Immature natural killer cell (primary cell): ENCODE measurements at regions not wholly inside any gene's neighbourhood (a gene's known extent, or its start where the extent isn't known, plus 50 kb on each side); places are given as distances from the start of the nearest gene placed in this dataset.

Experiments
- DNase-seq, 3 donors: peaks; one replicate each; pipeline ENCODE4 v3.0.0; 2022; ENCODE audit warnings: mixed read lengths in 1 of 3
- H3K27ac Mint-ChIP-seq, 6 donors: one replicate each; pipeline ENCODE4 v1.8.0; 2020; ENCODE audit warnings: mixed read lengths in 6 of 6, mild to moderate bottlenecking in 5 of 6, inconsistent platforms in 4 of 6, moderate library complexity in 3 of 6
- H3K27me3 Mint-ChIP-seq, 3 donors: one replicate each; pipeline ENCODE4 v1.8.0; 2020 to 2021; ENCODE audit warnings: low read depth in 3 of 3, mild to moderate bottlenecking in 3 of 3, mixed read lengths in 3 of 3, moderate library complexity in 3 of 3, inconsistent platforms in 1 of 3
- H3K36me3 Mint-ChIP-seq, 3 donors: one replicate each; pipeline ENCODE4 v1.8.0; 2020; ENCODE audit warnings: mixed read lengths in 3 of 3, inconsistent platforms in 2 of 3, mild to moderate bottlenecking in 2 of 3
- H3K4me1 Mint-ChIP-seq, 2 donors: one replicate each; pipeline ENCODE4 v1.8.0; 2020; ENCODE audit warnings: inconsistent platforms in 2 of 2, mild to moderate bottlenecking in 2 of 2, mixed read lengths in 2 of 2, moderate library complexity in 1 of 2
- H3K4me3 Mint-ChIP-seq, 5 donors: one replicate each; pipeline ENCODE4 v1.8.0; 2020; ENCODE audit warnings: mild to moderate bottlenecking in 5 of 5, mixed read lengths in 5 of 5, inconsistent platforms in 3 of 5, moderate library complexity in 3 of 5
- H3K9me3 Mint-ChIP-seq, 6 donors: one replicate each; pipeline ENCODE4 v1.8.0; 2020; ENCODE audit warnings: mild to moderate bottlenecking in 6 of 6, mixed read lengths in 6 of 6, inconsistent platforms in 4 of 6, moderate library complexity in 3 of 6

DNA sequence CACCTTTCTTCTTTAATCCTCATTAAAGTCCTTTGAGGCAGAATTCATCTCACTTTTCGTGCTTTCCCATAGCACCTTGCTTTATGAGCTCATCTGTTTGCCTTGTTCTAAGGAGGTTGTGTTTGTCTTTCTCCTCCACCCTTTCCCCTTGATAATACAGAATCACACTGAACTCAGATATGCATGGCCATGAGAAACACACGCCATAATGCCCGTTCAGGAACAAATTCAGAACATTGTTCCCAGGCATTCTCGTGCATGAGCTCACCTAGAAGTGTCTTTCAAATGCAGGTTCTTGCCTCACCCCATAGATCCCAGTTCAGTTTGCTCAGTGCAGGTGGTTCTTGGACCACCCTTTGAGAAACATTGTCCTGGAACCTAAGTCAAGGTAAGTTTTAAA is 71.1 kb downstream of the TMEM114 start:
- Mint-ChIP-seq H3K4me3 (no peak overlapping the region), H3K4me1 (no peaks in the 10 kb centered on the region), H3K36me3 (no peaks in the 10 kb centered on the region), H3K27me3 (peaks cover 4 to 7% (median 6%) of the 10 kb centered on the region in 3 donors), H3K27ac (no peak overlapping the region), H3K9me3 (peaks cover 0 to 4% (median 0%) of the 10 kb centered on the region in 6 donors)
- DNase-seq: no peak

- Mint-ChIP-seq H3K4me1 (no peaks in the 10 kb centered on the region), H3K36me3 (no peaks in the 10 kb centered on the region), H3K27me3 (peaks cover 2 to 6% (median 4%) of the 10 kb centered on the region in 3 donors), H3K9me3 (peaks cover 0 to 4% (median 0%) of the 10 kb centered on the region in 6 donors), H3K4me3 (no peak overlapping the region), H3K27ac (no peak overlapping the region)
- no peak for DNase-seq
Measured at GRCh38 chr16:8517280-8517679, 73.0 kb downstream of the TMEM114 start.

- DNase-seq: no peak
- H3K4me1 Mint-ChIP-seq: no peaks in the 10 kb centered on the region
- H3K36me3 Mint-ChIP-seq: no peaks in the 10 kb centered on the region
- no peak overlapping the region for H3K27ac Mint-ChIP-seq
- H3K4me3 Mint-ChIP-seq: no peak overlapping the region
- H3K9me3 Mint-ChIP-seq: peaks cover 0 to 4% (median 0%) of the 10 kb centered on the region in 6 donors
- H3K27me3 Mint-ChIP-seq: peaks cover 2 to 6% (median 4%) of the 10 kb centered on the region in 3 donors
Measured at GRCh38 chr16:8516471-8516870, 73.8 kb downstream of the TMEM114 start.

GRCh38 chr16:8512941-8513624 is 77.2 kb downstream of the TMEM114 start:
- no peaks in the 10 kb centered on the region for H3K9me3 Mint-ChIP-seq
- no peaks in the 10 kb centered on the region for H3K36me3 Mint-ChIP-seq
- no peak overlapping the region for H3K4me3 Mint-ChIP-seq
- peaks cover 1 to 11% (median 1%) of the 10 kb centered on the region in 3 donors for H3K27me3 Mint-ChIP-seq
- no peak overlapping the region for H3K27ac Mint-ChIP-seq
- no peak for DNase-seq
- H3K4me1 Mint-ChIP-seq: no peaks in the 10 kb centered on the region

GRCh38 chr16:8511464-8511863 is 78.8 kb downstream of the TMEM114 start:
- no peaks in the 10 kb centered on the region for H3K36me3 Mint-ChIP-seq
- no peaks in the 10 kb centered on the region for H3K4me1 Mint-ChIP-seq
- H3K27ac Mint-ChIP-seq: no peak overlapping the region
- no peak for DNase-seq
- no peak overlapping the region for H3K4me3 Mint-ChIP-seq
- H3K9me3 Mint-ChIP-seq: peaks cover 0 to 3% (median 0%) of the 10 kb centered on the region in 6 donors
- H3K27me3 Mint-ChIP-seq: peaks cover 1 to 11% (median 1%) of the 10 kb centered on the region in 3 donors

DNA sequence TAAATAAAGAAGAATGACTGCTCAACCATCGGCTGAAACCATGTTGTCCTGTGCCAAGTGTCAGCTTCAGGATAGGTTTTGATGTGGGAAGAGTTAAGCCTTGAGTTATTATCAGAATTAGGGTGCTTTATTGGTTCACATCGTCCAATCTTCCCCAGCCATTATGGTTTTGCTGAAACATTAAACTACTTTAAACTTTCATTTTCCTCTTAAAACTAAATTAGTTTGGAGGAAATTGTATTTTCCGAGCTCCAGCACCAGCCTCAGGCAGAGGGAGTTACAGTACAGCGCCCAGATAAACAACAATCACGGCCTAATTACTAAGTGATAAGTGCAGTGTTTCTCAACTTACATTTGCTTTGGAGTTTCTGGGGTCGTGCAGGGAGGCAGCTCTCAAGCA is 80.2 kb downstream of the TMEM114 start:
- Mint-ChIP-seq H3K4me3 (no peak overlapping the region), H3K27ac (no peak overlapping the region), H3K36me3 (no peaks in the 10 kb centered on the region), H3K4me1 (no peaks in the 10 kb centered on the region), H3K9me3 (peaks cover 0 to 6% (median 0%) of the 10 kb centered on the region in 6 donors), H3K27me3 (peaks cover 0 to 9% (median 1%) of the 10 kb centered on the region in 3 donors)
- no peak for DNase-seq

DNA sequence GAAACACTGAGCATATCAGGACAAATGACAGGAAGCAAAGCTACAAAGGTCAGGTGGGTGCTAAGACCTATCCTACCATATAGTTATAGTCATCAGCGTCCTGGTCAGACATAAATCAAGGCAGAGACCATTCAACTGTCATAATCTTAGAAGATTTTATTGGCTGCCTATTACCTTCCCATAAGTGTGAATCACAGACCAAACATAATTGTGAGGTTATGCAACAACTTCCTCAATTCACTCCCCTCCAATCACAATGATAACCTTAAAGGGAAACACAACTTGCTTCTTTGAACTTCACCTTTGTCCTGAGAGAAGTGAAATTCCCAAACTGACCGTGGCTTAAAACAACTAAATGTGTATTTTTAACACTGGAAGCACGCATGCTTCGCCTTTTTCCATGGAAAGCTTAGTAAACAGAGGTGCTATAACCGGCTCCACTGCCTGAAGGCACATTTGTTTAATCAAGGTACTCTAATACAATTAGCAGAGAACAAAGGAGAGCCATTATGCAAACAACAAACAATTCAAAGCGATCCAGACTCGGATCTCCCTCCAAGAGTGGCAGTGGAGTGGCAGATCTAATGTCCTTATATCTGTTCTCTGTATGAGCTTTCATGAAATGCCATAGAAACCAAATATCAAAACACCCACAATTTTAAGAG is 84.9 kb downstream of the TMEM114 start:
- DNase-seq: no peak
- Mint-ChIP-seq H3K36me3 (no peaks in the 10 kb centered on the region), H3K27ac (no peak overlapping the region), H3K4me3 (no peak overlapping the region), H3K4me1 (no peaks in the 10 kb centered on the region), H3K27me3 (peaks cover 0 to 7% (median 5%) of the 10 kb centered on the region in 3 donors), H3K9me3 (peaks cover 0 to 6% (median under 1%) of the 10 kb centered on the region in 6 donors)

- H3K27ac Mint-ChIP-seq: no peak overlapping the region
- peaks cover 0 to 6% (median under 1%) of the 10 kb centered on the region in 6 donors for H3K9me3 Mint-ChIP-seq
- H3K27me3 Mint-ChIP-seq: peaks cover 0 to 7% (median 5%) of the 10 kb centered on the region in 3 donors
- H3K36me3 Mint-ChIP-seq: no peaks in the 10 kb centered on the region
- no peak for DNase-seq
- H3K4me1 Mint-ChIP-seq: no peaks in the 10 kb centered on the region
- H3K4me3 Mint-ChIP-seq: no peak overlapping the region
Measured at GRCh38 chr16:8502446-8502845, 87.9 kb downstream of the TMEM114 start.

DNA sequence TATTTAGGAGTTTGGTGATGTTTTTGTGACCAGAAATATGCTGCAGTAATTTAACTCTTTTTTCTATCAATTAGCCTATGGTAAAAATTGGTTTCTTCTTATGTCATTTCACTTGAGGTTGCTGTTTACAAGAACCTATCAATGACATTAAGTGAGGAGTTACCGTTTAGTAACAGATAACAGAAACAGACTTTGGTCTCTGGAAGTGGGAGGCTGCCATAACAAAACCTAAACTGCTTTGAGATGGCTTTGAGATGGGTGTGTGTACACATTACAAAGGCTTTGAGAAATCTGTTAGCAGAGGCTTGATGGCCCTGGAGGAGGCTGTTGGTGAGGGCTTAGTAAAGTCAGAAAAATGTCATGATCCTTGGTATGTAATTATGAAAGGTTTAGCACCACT is 90.0 kb downstream of the TMEM114 start:
- Mint-ChIP-seq H3K36me3 (no peaks in the 10 kb centered on the region), H3K27me3 (peaks cover 4 to 7% (median 5%) of the 10 kb centered on the region in 3 donors), H3K9me3 (peaks cover 0 to 3% (median 0%) of the 10 kb centered on the region in 6 donors), H3K4me3 (no peak overlapping the region), H3K27ac (no peak overlapping the region), H3K4me1 (no peaks in the 10 kb centered on the region)
- no peak for DNase-seq

GRCh38 chr16:8496364-8496763 is 93.9 kb downstream of the TMEM114 start:
- Mint-ChIP-seq H3K27ac (no peak overlapping the region), H3K36me3 (no peaks in the 10 kb centered on the region), H3K4me3 (no peak overlapping the region)

GRCh38 chr16:8493972-8494371 is 96.3 kb downstream of the TMEM114 start:
- Mint-ChIP-seq H3K4me3 (no peak overlapping the region), H3K36me3 (no peaks in the 10 kb centered on the region), H3K4me1 (no peaks in the 10 kb centered on the region), H3K9me3 (no peaks in the 10 kb centered on the region), H3K27ac (no peak overlapping the region), H3K27me3 (peaks cover 0 to 10% (median 9%) of the 10 kb centered on the region in 3 donors)
- no peak for DNase-seq

More at GRCh38 chr16:8496364-8496763, 93.9 kb downstream of the TMEM114 start:
- H3K4me1 Mint-ChIP-seq: no peaks in the 10 kb centered on the region
- no peak for DNase-seq
- peaks cover 2 to 10% (median 7%) of the 10 kb centered on the region in 3 donors for H3K27me3 Mint-ChIP-seq
- H3K9me3 Mint-ChIP-seq: no peaks in the 10 kb centered on the region

DNA sequence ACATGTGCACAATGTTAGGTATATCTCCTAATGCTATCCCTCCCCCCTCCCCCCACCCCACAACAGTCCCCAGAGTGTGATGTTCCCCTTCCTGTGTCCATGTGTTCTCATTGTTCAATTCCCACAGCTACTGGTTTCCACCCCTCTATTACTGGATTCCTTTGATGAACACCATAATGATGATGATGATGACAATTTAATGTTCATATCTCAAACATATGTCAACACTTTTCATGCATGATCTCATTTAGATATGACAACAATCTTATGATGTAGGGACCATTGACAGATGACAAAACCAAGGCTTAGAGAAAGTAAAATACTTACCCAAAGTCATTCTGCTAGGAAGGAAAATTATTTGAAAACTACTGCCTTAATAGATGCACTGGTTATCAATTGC is 97.6 kb downstream of the TMEM114 start:
- Mint-ChIP-seq H3K27me3 (peaks cover 0 to 9% (median 5%) of the 10 kb centered on the region in 3 donors), H3K4me1 (no peaks in the 10 kb centered on the region), H3K27ac (no peak overlapping the region), H3K36me3 (no peaks in the 10 kb centered on the region), H3K9me3 (peaks cover 0 to under 1% (median 0%) of the 10 kb centered on the region in 6 donors), H3K4me3 (no peak overlapping the region)
- no peak for DNase-seq

- H3K27me3 Mint-ChIP-seq: peaks cover 1 to 5% (median 3%) of the 10 kb centered on the region in 3 donors
- no peaks in the 10 kb centered on the region for H3K4me1 Mint-ChIP-seq
- H3K36me3 Mint-ChIP-seq: no peaks in the 10 kb centered on the region
- no peak overlapping the region for H3K4me3 Mint-ChIP-seq
- no peak overlapping the region for H3K27ac Mint-ChIP-seq
- H3K9me3 Mint-ChIP-seq: peaks cover 0 to 1% (median 0%) of the 10 kb centered on the region in 6 donors
- DNase-seq: no peak
Measured at GRCh38 chr16:8489580-8489979, 100.7 kb downstream of the TMEM114 start.

GRCh38 chr16:8486985-8487384 is 103.3 kb downstream of the TMEM114 start:
- Mint-ChIP-seq H3K9me3 (peaks cover 0 to 1% (median 0%) of the 10 kb centered on the region in 6 donors), H3K4me3 (no peak overlapping the region), H3K27me3 (peaks cover 0 to 7% (median 1%) of the 10 kb centered on the region in 3 donors), H3K36me3 (no peaks in the 10 kb centered on the region), H3K27ac (no peak overlapping the region), H3K4me1 (no peaks in the 10 kb centered on the region)
- no peak for DNase-seq
